NOMO-1 treated with dmso at 0.1 percent for 144 hours (cell line): ENCODE measurements at regions not wholly inside any gene's neighbourhood (a gene's known extent, or its start where the extent isn't known, plus 50 kb on each side); places are given as distances from the start of the nearest gene placed in this dataset.
"Not testable (repeated sequence)": the region's sequence is repeated elsewhere in the genome, so short reads cannot be mapped to it uniquely, and the experiment has no call there.

Source experiments
- DNase-seq: peaks from one replicate; lab custom pipeline; 2025; ENCODE audit not compliant: unreplicated experiment; lab: John Stamatoyannopoulos, UW

- no peak for DNase-seq
Observed at GRCh38 chr2:23029111-23029510, 355.9 kb upstream of the KLHL29 start.

DNA sequence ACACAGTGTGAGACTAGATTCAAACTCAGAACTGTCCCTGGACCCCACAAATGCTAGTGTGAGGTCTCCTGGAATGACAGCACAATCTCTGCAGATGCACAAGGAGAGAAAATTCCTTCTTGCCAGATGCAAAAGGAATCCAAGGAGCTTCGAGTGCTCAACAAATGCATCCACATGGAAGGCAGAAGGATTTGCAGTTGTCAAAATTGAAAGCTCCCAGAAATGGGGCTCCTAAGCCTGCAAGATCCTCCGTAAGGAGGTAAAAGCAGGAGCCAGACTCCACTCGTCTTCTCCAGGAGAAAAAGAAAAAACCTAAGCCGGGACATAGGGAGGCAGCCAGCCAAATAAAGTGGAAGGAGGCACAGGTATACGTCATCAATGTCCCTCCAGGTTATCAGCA, 355.0 kb upstream of the KLHL29 start:
- no peak for DNase-seq

DNA sequence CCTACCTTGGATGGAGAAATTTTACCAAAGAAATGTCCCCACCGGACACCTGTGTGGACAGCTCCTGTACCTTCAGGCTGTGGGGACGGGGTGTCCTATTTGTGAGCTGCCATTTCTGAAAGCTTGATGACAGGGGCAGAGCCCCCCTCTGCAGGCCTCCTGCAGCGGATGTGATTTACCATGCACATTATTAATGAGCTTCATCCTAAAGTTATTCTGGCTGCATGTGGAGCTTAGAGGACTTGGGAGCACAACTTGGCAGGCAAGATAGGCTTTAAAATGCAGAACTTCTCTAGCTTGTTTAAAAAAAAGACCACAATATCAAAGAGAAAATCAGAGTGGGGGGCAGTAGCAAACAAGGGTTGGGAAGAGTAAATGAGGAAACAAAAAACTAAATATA, 350.0 kb upstream of the KLHL29 start:
- DNase-seq, result no peak

DNA sequence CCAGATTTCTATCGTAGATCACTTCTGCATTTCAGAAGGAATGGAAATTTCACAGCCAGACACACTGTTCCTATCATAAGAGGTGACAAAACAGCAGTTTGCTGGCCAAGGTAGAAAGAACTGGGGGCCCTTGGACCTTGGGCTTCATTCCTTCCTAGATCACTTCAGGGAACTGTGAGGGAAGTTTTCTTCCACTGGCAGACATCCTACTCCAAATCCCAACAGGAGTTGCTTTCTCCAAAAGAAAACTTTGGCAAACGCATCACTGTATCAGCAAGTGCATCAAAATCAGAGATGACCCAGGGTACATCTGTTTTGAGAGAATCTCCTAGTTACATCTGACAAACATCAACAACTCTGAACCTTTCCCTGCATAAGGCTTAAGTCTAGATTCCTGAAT, 348.4 kb upstream of the KLHL29 start:
- no peak for DNase-seq

DNA sequence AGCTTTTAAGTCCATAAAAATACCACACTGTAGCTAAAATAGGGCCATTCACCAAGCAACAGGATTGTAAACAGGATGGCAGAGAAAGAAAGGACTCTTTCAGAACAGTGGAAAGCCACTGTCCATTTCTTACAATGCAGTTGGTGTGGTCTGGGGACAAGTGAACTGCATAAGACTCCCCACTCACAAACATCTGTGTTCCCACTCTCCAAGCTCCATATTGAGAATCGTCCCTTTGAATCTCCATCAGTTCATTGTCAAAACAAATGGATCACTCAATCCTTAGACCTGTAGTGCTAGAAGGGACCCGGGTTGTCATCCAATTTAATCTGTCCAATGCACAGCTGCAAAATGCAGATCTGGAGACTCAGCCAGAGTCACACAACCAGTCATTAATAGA, 347.4 kb upstream of the KLHL29 start:
- no peak for DNase-seq

DNA sequence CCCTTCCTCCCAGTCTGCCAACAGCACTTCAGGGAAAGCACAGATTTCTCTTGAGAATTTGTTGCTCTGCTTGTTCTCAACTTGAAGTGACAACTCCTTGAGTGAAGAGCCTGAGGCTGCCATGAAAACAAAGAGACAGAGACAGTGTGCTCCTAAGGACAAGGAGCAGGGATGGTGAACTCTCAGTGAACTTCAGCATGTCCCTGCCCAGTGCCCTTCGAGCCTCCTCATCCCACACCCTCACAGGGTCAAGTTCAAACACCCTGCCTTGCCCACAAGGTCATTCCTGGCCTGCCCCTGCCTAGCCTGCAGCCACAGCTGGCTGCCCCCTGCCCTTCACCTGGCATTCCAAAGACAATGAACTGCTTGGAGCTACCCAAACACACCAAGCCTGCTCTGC, 343.5 kb upstream of the KLHL29 start:
- DNase-seq, result no peak

GRCh38 chr2:23042216-23042906, 342.6 kb upstream of the KLHL29 start:
- no peak for DNase-seq

- DNase-seq, result no peak
Observed at GRCh38 chr2:23050388-23050787, 334.6 kb upstream of the KLHL29 start.

DNA sequence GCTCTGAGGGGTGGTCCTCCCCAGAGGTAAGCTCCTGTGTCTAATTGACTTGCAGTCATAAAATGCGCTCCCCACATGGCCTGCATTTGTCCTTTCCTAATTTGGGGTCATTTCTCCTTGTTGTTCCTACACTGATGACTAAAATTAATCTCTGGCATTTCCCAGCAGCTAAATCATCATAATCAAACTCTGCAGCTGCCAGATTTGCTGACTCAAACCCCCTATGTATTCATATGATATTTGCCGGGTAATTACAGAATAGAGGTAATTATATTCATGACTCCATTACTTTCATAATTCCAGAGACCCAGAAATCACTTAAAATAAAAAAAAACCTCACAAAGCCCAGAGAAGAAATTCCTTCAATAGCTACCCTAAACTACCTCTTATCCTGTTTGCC, 331.4 kb upstream of the KLHL29 start:
- DNase-seq, result no peak

DNA sequence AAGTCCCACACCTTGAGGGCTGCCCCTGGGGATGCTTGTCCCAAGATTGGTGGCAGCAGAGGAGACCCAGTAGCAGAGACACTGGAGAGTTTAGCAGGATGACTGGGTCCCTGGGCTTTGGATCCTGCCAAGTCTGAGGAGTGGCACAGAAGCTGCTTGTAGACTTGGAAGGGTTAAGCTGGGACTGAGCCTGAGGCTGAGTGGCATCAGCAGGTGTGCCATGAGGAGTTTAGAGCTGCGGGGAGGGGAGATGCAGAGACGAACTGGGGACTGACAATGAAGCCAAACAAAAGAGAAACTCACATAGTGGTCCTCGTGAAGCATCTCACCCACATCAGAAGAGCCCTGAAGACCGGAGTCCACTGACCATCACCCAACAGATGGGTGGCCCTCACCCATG, 329.7 kb upstream of the KLHL29 start:
- DNase-seq, result no peak

DNA sequence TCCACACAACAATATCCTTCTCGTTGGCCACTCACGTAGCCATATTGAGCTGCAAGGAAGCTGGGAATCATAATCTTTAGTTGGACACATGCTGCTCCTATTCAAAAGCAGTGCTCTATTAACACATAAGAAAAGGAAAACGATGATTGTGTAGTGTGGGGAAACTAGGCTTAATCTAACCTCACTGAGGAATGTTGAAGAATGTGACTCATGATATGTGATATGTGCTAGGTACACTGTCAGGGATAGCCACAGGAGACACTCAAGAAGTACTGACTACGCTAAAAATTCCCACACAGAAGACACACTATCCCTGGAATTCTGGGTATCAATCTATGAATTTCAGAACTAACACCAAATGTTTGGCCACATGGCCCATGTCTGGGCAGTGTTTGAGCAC, 328.1 kb upstream of the KLHL29 start:
- not testable (repeated sequence) for DNase-seq

- DNase-seq, result no peak
Observed at GRCh38 chr2:23058435-23058834, 326.5 kb upstream of the KLHL29 start.

DNA sequence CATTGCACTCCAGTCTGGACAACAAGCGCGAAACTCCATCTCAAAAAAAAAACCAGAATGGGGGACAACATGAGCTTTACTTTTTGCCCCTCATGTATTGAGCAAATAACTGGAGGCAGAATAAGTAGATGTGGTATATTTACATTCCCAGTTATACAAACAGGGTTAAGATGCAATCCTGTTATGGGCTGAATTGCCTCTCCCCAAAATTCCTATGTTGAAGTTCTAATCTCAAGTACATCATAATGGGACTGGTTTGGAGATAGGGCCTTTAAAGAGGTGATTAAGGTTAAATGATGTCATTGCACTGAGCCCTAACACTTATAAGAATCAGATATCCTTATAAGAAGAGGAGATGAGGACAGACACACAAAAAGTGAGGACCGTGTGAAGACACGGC, 319.8 kb upstream of the KLHL29 start:
- no peak for DNase-seq

- DNase-seq, result no peak
Observed at GRCh38 chr2:23065936-23066335, 319.0 kb upstream of the KLHL29 start.

DNA sequence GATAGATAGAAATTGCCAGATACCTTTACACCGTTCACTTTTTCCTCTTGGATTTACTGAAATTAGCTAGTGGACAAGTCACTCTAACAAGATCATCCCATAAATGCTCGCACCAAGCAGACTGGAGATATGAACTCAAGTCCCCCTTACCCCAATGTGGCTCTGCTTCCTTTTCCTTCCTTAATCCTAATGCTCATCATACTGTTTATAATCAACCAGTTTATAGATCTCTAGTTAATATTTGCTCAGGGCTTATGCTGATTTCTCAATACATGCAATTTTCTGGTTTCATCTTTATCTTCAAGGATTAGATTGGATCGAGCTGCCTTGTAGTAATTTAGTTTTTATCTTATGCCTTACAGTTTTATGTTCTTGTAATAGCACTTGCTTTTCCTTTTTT, 318.3 kb upstream of the KLHL29 start:
- no peak for DNase-seq

DNA sequence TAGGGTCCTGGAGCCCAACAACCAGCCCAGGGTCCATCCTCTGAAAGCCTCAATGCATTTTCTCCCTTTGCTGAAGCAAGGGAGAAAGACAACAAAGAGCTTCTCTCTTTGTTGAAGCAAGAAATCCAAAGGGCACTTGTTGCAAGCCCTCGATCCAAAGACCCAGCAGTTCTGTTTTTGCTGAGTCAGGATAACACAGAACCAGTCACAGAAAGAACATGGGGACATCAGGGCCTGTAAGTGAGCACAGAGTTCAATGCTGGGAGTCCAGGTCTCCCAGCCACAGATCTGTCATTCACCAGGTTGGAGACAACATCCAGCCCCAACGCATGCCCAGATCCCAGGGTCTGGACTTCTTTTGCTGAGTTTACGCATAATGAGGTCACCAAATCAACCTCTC, 315.8 kb upstream of the KLHL29 start:
- DNase-seq, result no peak

DNA sequence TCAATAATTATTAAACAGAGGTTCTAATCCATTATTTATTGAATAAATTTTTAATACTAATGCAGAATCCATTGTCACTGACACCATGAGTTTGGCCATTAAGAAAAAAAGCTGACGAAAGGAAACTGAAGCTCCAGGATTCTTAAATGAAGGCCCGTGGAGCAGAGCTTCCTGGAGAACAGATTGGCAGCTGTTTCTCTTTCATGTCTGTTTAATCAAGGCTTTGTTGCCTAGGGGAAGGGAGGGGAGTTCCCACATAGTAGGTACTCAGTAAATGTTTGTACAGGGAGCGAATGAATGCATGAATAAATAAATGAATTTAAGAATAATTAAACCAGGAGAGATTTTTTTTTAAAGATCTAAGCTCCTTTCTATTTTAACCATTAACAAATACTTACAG, 315.1 kb upstream of the KLHL29 start:
- DNase-seq, result no peak

- no peak for DNase-seq
Observed at GRCh38 chr2:23073056-23073455, 311.9 kb upstream of the KLHL29 start.

DNA sequence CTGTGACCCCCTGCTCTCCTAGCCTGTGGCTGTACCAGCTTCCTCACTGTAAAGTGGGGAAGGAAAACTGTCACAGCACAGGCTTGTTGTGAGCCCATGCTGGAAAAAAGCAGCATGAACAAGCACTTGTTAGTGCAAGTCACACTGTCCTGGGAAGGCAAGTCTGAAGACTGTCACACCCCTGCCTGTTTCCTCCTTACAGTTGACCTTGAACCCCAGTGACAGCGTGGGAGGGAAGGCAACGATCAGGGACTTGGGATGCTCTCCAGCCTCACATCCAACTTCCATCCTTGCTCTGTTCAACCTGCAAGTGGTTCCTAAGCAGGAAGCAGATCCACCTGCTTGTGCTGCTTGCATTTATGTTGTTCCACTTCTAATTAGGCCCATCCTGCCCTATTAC, 311.3 kb upstream of the KLHL29 start:
- DNase-seq, result no peak

GRCh38 chr2:23077596-23077995, 307.4 kb upstream of the KLHL29 start:
- DNase-seq, result no peak

DNA sequence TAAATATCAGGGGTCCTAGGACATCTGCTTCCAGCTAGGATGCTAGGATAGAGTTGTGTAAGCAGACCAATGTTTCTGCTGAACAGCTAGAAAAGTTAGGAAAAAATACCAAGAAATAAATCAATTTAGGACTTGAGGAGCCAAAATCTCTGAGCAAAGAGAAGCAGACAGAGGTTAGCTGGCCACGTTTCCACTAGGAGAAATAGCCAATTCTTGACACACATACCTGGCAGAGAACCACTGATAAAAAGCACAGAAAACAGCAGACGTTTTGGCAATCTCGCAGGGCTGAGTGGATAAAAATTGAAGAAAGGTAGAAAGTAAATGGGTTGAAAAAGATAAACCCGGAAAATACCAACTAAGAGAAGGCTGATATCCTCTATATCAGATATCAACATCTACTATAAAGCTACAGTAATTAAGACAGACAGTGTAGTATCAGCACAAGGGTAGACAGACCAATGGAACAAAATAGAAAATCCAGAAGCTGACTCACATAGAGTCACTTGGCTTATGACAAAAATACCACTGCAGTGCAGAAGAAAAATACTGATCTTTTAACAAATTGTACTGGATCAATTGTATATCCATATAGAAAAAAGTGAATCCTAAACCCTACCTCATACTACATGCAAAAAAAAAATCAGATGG, 306.1 kb upstream of the KLHL29 start:
- DNase-seq, result no peak

GRCh38 chr2:23083966-23084365, 301.0 kb upstream of the KLHL29 start:
- DNase-seq, result no peak

- no peak for DNase-seq
Observed at GRCh38 chr2:23091019-23091418, 294.0 kb upstream of the KLHL29 start.
